ENCODE measurements at regions not wholly inside any gene's neighbourhood (a gene's known extent, or its start where the extent isn't known, plus 50 kb on each side); places are given as distances from the start of the nearest gene placed in this dataset.
"Not testable (repeated sequence)": the region's sequence is repeated elsewhere in the genome, so short reads cannot be mapped to it uniquely, and the experiment has no call there.

GRCh38 chr14:80275208-80275850, 64.0 kb upstream of the DIO2 start:
- H3K27me3 ChIP-seq (ENCODE audit: control insufficient read depth, insufficient read depth, low read length): no peaks in the 10 kb centered on the region
- no peaks in the 10 kb centered on the region for H3K4me1 ChIP-seq (ENCODE audit: control insufficient read depth, insufficient read depth, low read length)
- DNase-seq (ENCODE audit: low read depth in 4 of 6, low spot score in 6 of 6): no peak
- H3K36me3 ChIP-seq (ENCODE audit: control insufficient read depth, insufficient read depth, low read length): no peaks in the 10 kb centered on the region
- no peaks in the 10 kb centered on the region for H3K9me3 ChIP-seq (ENCODE audit: control insufficient read depth, insufficient read depth, low read length)
- no peak overlapping the region for H3K27ac ChIP-seq (ENCODE audit: low read depth, low read length)
- no CpG with 5 or more reads among the region's 3 CpGs for WGBS (ENCODE audit: insufficient coverage)
- H3K4me3 ChIP-seq (ENCODE audit: low read depth, low read length): no peak overlapping the region

GRCh38 chr14:80274310-80274709, 63.0 kb upstream of the DIO2 start:
- not testable (repeated sequence) for H3K27me3 ChIP-seq (ENCODE audit: control insufficient read depth, insufficient read depth, low read length); H3K4me3 ChIP-seq (ENCODE audit: low read depth, low read length); H3K27ac ChIP-seq (ENCODE audit: low read depth, low read length); H3K9me3 ChIP-seq (ENCODE audit: control insufficient read depth, insufficient read depth, low read length); H3K4me1 ChIP-seq (ENCODE audit: control insufficient read depth, insufficient read depth, low read length); DNase-seq (ENCODE audit: low read depth in 4 of 6, low spot score in 6 of 6); H3K36me3 ChIP-seq (ENCODE audit: control insufficient read depth, insufficient read depth, low read length)
- no CpG with 5 or more reads among the region's 2 CpGs for WGBS (ENCODE audit: insufficient coverage)

- Histone ChIP-seq H3K9me3 (ENCODE audit: control insufficient read depth, insufficient read depth, low read length) (no peaks in the 10 kb centered on the region), H3K4me3 (ENCODE audit: low read depth, low read length) (no peak overlapping the region), H3K27me3 (ENCODE audit: control insufficient read depth, insufficient read depth, low read length) (no peaks in the 10 kb centered on the region), H3K36me3 (ENCODE audit: control insufficient read depth, insufficient read depth, low read length) (no peaks in the 10 kb centered on the region), H3K4me1 (ENCODE audit: control insufficient read depth, insufficient read depth, low read length) (no peaks in the 10 kb centered on the region), H3K27ac (ENCODE audit: low read depth, low read length) (no peak overlapping the region)
- no CpG with 5 or more reads among the region's 1 CpG for WGBS (ENCODE audit: insufficient coverage)
- DNase-seq (ENCODE audit: low read depth in 4 of 6, low spot score in 6 of 6): no peak
These were observed 60.1 kb upstream of the DIO2 start for GRCh38 chr14:80271389-80271788.

- no peaks in the 10 kb centered on the region for H3K27me3 ChIP-seq (ENCODE audit: control insufficient read depth, insufficient read depth, low read length)
- no peak overlapping the region for H3K27ac ChIP-seq (ENCODE audit: low read depth, low read length)
- 100% methylated on average over 3 of the region's 4 CpGs for WGBS (ENCODE audit: insufficient coverage)
- H3K4me1 ChIP-seq (ENCODE audit: control insufficient read depth, insufficient read depth, low read length): no peaks in the 10 kb centered on the region
- no peaks in the 10 kb centered on the region for H3K36me3 ChIP-seq (ENCODE audit: control insufficient read depth, insufficient read depth, low read length)
- H3K9me3 ChIP-seq (ENCODE audit: control insufficient read depth, insufficient read depth, low read length): no peaks in the 10 kb centered on the region
- DNase-seq (ENCODE audit: low read depth in 4 of 6, low spot score in 6 of 6): no peak
- H3K4me3 ChIP-seq (ENCODE audit: low read depth, low read length): no peak overlapping the region
These were observed 58.1 kb upstream of the DIO2 start for GRCh38 chr14:80269353-80269925.

GRCh38 chr14:80266930-80267329, 55.6 kb upstream of the DIO2 start:
- DNase-seq (ENCODE audit: low read depth in 4 of 6, low spot score in 6 of 6): no peak
- no peak overlapping the region for H3K27ac ChIP-seq (ENCODE audit: low read depth, low read length)
- H3K9me3 ChIP-seq (ENCODE audit: control insufficient read depth, insufficient read depth, low read length): no peaks in the 10 kb centered on the region
- no peak overlapping the region for H3K4me3 ChIP-seq (ENCODE audit: low read depth, low read length)
- H3K4me1 ChIP-seq (ENCODE audit: control insufficient read depth, insufficient read depth, low read length): no peaks in the 10 kb centered on the region
- H3K36me3 ChIP-seq (ENCODE audit: control insufficient read depth, insufficient read depth, low read length): no peaks in the 10 kb centered on the region
- 75% methylated on average over 1 of the region's 3 CpGs for WGBS (ENCODE audit: insufficient coverage)
- H3K27me3 ChIP-seq (ENCODE audit: control insufficient read depth, insufficient read depth, low read length): no peaks in the 10 kb centered on the region

- Histone ChIP-seq H3K36me3 (ENCODE audit: control insufficient read depth, insufficient read depth, low read length) (no peaks in the 10 kb centered on the region), H3K9me3 (ENCODE audit: control insufficient read depth, insufficient read depth, low read length) (no peaks in the 10 kb centered on the region), H3K4me1 (ENCODE audit: control insufficient read depth, insufficient read depth, low read length) (no peaks in the 10 kb centered on the region), H3K4me3 (ENCODE audit: low read depth, low read length) (no peak overlapping the region), H3K27ac (ENCODE audit: low read depth, low read length) (no peak overlapping the region), H3K27me3 (ENCODE audit: control insufficient read depth, insufficient read depth, low read length) (no peaks in the 10 kb centered on the region)
- DNase-seq (ENCODE audit: low read depth in 4 of 6, low spot score in 6 of 6): no peak
- no CpG with 5 or more reads among the region's 3 CpGs for whole genome bisulfite sequencing (ENCODE audit: insufficient coverage)
These were observed 53.4 kb upstream of the DIO2 start for GRCh38 chr14:80264702-80265101.
